Body of pancreas (tissue), 4 donors: ENCODE measurements at regions not wholly inside any gene's neighbourhood (a gene's known extent, or its start where the extent isn't known, plus 50 kb on each side); places are given as distances from the start of the nearest gene placed in this dataset.

Experiments used
- ATAC-seq: fragments of 150-250 bp; one replicate; pipeline ENCODE4 v1.9.1; 2016
- DNase-seq, 4 donors: peaks; one replicate each; pipeline ENCODE4 v3.0.0-alpha.2; 2019
- H3K27ac ChIP-seq, 4 donors: fragments of 200-600 bp; sonication (generic); 1 replicate in 3 of 4; 2 replicates in 1 of 4; pipeline versions ENCODE4 v1.5.1 to v1.6.1; 2016 to 2019; ENCODE audit warnings: mild to moderate bottlenecking in 1 of 4, mixed read lengths in 1 of 4, moderate library complexity in 1 of 4
- H3K27me3 ChIP-seq, 2 donors: fragments of 200-600 bp; sonication (generic); one replicate each; pipeline ENCODE4 v1.6.0; 2016; ENCODE audit warnings: mild to moderate bottlenecking in 1 of 2
- H3K36me3 ChIP-seq, 2 donors: fragments of 200-600 bp; sonication (generic); replicated peaks in 1 of 2; 2 replicates each; pipeline ENCODE4 v1.5.1; 2016; ENCODE audit warnings: low read depth in 2 of 2; ENCODE audit not compliant: insufficient read depth in 1 of 2
- H3K4me1 ChIP-seq: fragments of 200-600 bp; sonication (generic); one replicate; pipeline ENCODE4 v1.6.0; 2016
- H3K4me3 ChIP-seq, 2 donors: fragments of 200-600 bp; sonication (generic); 1 replicate in 1 of 2; 2 replicates in 1 of 2; pipeline ENCODE4 v1.5.1; 2016 to 2019
- H3K9me3 ChIP-seq, 3 donors: fragments of 200-600 bp; sonication (generic); 1 replicate in 2 of 3; 2 replicates in 1 of 3; pipeline ENCODE4 v1.5.1; 2016
- POLR2A ChIP-seq, 3 donors: fragments of 450-650 bp; IDR thresholded peaks; one replicate each; pipeline ENCODE4 v1.6.1; 2016; ENCODE audit warnings: antibody characterized with exemption in 3 of 3, mild to moderate bottlenecking in 2 of 3
- WGBS, 2 donors: methylation state at CpG; one replicate each; pipeline ENCODE4 v1.1.5; 2017; 5-methylcytosine and 5-hydroxymethylcytosine counted together
- intact Hi-C: fragments of 100-400 bp; cut with DNase I; formaldehyde crosslinking; loops from one replicate; pipeline ENCODE4 v1.15.1; 2023
- TF ChIP-seq, protein P1 (sequence below), 7 experiments: fragments of 450-650 bp in 4 of 7; fragments of 200-600 bp in 3 of 7; sonication (generic) in 3 of 7; IDR thresholded peaks; one replicate each; pipeline ENCODE4 v1.5.1; 2016 to 2019; ENCODE audit warnings: antibody characterized with exemption in 7 of 7

DNA sequence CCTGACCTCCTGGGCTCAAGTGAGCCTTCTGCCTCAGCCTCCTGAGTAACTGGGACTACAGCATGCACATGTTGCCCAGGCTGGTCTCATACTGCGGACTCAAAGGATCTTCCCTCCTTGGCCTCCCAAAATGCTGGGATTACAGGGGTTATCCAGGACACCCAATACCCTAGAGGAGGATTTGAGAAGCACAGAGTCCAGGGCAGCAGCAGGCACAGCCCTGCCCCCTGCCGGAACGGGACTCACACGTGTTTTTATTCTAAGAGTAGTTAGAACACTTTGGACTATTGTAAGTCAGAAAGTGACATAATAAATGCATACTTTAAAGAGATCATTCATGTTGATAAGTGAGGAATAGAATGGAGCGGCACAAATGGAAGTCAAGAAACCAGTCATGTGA is 80.2 kb downstream of the C6orf118 start:
- ATAC-seq, result no peak
- Histone ChIP-seq H3K4me3 (no peak overlapping the region), H3K36me3 (no peaks in the 10 kb centered on the region), H3K27me3 (no peaks in the 10 kb centered on the region), H3K27ac (no peak overlapping the region), H3K4me1 (no peaks in the 10 kb centered on the region), H3K9me3 (no peaks in the 10 kb centered on the region)
- intact Hi-C loops, result no loop called here
- no peak for TF ChIP-seq POLR2A (IDR thresholded peaks at IDR 0.05)
- TF ChIP-seq, protein P1, sequence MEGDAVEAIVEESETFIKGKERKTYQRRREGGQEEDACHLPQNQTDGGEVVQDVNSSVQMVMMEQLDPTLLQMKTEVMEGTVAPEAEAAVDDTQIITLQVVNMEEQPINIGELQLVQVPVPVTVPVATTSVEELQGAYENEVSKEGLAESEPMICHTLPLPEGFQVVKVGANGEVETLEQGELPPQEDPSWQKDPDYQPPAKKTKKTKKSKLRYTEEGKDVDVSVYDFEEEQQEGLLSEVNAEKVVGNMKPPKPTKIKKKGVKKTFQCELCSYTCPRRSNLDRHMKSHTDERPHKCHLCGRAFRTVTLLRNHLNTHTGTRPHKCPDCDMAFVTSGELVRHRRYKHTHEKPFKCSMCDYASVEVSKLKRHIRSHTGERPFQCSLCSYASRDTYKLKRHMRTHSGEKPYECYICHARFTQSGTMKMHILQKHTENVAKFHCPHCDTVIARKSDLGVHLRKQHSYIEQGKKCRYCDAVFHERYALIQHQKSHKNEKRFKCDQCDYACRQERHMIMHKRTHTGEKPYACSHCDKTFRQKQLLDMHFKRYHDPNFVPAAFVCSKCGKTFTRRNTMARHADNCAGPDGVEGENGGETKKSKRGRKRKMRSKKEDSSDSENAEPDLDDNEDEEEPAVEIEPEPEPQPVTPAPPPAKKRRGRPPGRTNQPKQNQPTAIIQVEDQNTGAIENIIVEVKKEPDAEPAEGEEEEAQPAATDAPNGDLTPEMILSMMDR (IDR thresholded peaks at IDR 0.05), result no peak
- DNase-seq, result no peak
- WGBS, 2 donors, result 49 to 60% methylated on average over 5 of the region's 5 CpGs

DNA sequence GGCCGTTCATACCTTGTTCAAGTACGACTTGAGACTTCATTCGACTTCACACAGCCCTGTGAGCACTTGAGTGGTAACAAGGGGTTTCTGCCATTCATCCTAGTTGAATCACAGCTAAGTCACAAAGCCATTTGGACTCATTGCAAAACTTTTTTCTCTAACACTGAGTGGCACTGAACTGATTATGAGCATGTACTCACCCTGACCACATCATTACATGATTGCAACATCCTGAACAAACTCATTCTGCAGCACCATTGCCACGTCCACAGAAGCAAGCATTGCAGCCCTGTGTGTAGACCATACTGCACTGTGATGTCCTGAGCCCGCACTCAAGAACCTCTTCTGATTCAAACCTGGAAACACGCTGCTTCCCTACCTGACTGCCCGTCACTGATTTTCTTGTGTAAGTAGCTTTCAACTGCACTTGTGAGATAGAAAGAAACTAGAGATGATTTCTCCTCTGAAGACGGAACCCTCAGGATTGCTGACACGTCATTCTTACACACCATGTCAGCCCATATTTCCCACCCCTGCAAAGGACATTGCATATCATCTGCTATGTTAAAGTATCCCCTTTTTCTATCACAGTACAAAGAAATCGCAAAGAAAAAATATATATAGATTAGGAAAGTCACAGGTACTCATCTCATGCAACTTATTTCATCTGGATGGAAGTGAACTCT is 81.6 kb downstream of the C6orf118 start:
- ATAC-seq, result no peak
- DNase-seq, result no peak
- Histone ChIP-seq H3K9me3 (no peaks in the 10 kb centered on the region), H3K36me3 (no peaks in the 10 kb centered on the region), H3K27ac (no peak overlapping the region), H3K27me3 (no peaks in the 10 kb centered on the region), H3K4me1 (no peaks in the 10 kb centered on the region), H3K4me3 (no peak overlapping the region)
- no peak for TF ChIP-seq POLR2A (IDR thresholded peaks at IDR 0.05)
- TF ChIP-seq, protein P1 (IDR thresholded peaks at IDR 0.05), result no peak
- WGBS, 2 donors, result 51 to 58% methylated on average over 10 of the region's 10 CpGs
- intact Hi-C loops, result no loop called here

DNA sequence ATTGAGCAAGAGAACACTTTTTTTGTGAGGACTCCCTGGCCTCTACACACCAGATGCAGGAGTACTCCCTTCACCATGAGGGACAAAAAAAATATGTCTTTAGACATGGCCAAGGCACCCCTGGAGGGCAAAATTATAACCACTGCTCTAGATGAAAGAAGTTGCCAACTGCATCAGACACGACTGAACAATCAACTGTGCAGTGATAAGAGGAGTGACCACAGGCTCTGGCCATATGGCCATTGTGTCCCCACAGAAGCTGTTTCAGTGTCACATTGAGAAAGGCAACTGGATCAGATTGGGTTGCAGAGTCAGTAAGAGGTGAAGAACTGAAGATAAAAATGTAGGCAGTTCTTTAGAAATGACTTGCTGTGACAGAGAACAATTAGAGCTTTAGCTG is 85.7 kb downstream of the C6orf118 start:
- intact Hi-C loops, result no loop called here
- H3K36me3 ChIP-seq, result no peaks in the 10 kb centered on the region
- TF ChIP-seq, protein P1 (IDR thresholded peaks at IDR 0.05), result no peak
- TF ChIP-seq POLR2A (IDR thresholded peaks at IDR 0.05), result no peak
- WGBS, 2 donors, result 17 to 24% methylated on average over 1 of the region's 1 CpG
- no peak overlapping the region for H3K4me3 ChIP-seq
- no peak overlapping the region for H3K27ac ChIP-seq
- ATAC-seq (no peak), DNase-seq (no peak)
- H3K27me3 ChIP-seq, result no peaks in the 10 kb centered on the region
- H3K9me3 ChIP-seq, result no peaks in the 10 kb centered on the region
- H3K4me1 ChIP-seq, result no peaks in the 10 kb centered on the region

DNA sequence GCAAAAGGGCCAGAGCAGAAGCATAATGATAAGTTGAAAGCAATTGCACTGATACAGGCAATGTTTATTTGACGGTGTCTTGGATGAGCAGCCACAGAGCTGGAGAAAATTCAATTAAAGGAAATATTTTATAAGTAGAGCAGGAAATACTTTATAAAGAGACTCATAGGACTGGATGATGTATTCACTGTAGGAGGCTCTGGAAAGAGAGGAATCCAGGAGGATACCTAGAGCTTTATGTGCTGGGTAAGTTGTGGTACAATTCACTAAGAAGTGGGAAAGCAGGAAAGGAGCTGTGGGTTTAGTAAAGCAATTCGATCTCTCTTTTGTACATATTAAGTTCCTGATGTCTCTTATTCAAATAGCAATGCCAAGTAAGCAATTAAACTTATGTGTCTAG is 86.3 kb downstream of the C6orf118 start:
- H3K9me3 ChIP-seq, result no peaks in the 10 kb centered on the region
- H3K27ac ChIP-seq, result no peak overlapping the region
- H3K4me3 ChIP-seq, result no peak overlapping the region
- 62 to 65% methylated on average over 2 of the region's 2 CpGs for WGBS, 2 donors
- DNase-seq (no peak), ATAC-seq (no peak)
- no peaks in the 10 kb centered on the region for H3K27me3 ChIP-seq
- H3K36me3 ChIP-seq, result no peaks in the 10 kb centered on the region
- intact Hi-C loops, result no loop called here
- no peaks in the 10 kb centered on the region for H3K4me1 ChIP-seq
- no peak for TF ChIP-seq POLR2A (IDR thresholded peaks at IDR 0.05)
- TF ChIP-seq, protein P1 (IDR thresholded peaks at IDR 0.05), result no peak
